Choroid plexus epithelial cell (primary cell): ENCODE measurements at regions not wholly inside any gene's neighbourhood (a gene's known extent, or its start where the extent isn't known, plus 50 kb on each side); places are given as distances from the start of the nearest gene placed in this dataset.

ENCODE experiments used
- DNase-seq: peaks from one replicate; pipeline ENCODE4 v3.0.0-alpha.2; 2010; ENCODE audit warnings: low read depth
- H3K4me3 ChIP-seq: 2 replicates; pipeline ENCODE4 v1.5.1; 2011; ENCODE audit warnings: low read depth, mild to moderate bottlenecking, control low read depth, low read length, moderate library complexity
- CTCF ChIP-seq: conservative IDR thresholded peaks from 2 replicates; pipeline ENCODE4 v1.5.1; 2011; ENCODE audit warnings: low read depth, mild to moderate bottlenecking, control low read depth, inconsistent platforms, low read length, moderate library complexity

DNA sequence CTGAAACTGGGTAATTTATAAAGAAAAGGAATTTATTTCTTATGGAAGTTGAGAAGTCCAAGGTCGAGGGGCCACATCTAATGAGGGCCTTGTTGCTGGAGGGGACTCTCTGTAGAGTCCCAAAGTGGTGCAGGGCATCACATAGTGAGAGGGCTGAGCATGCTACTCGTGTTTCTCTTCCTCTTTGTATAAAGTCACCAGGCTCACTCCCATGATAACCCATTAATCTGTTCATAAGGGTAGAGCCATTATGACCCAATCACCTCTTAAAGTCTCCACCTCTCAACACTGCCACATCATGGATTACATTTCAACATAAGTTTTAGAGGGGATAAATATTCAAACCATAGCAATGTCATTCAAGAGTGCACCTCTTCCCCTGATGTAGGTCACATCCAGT lies 79.1 kb upstream of the ATP2B1 start:
- no peak for TF ChIP-seq CTCF
- no peak overlapping the region for H3K4me3 ChIP-seq
- no peak for DNase-seq

DNA sequence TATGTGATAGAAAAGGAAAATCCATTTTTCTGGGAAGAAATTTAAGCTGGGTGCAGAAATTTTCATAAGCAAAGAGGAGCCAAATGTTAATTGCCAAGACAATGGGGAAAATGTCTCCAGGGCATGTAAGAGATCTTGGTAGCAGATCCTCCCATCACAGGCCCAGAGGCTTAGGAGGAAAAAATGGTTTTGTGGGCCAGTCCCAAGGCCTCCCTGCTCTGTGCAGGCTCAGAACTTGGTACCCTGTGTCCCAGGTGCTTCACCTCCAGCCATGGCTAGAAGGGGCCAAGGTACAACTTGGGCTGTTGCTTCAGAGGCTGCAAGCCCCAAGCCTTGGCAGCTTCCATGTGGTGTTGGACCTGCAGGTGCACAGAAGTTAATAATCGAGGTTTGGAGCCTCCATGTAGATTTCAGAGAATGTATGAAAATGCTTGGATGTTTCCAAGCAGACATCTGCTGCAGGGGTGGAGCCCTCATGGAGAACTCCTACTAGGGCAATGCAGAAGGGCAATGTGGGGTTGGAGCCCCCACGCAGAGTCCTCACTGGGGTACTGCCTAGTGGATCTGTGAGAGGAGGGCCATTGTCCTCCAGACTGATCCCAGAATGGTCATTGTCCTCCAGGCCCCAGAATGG lies 77.7 kb upstream of the ATP2B1 start:
- no peak for DNase-seq
- no peak for TF ChIP-seq CTCF
- no peak overlapping the region for H3K4me3 ChIP-seq

GRCh38 chr12:89783359-89784060 lies 74.9 kb upstream of the ATP2B1 start:
- TF ChIP-seq CTCF = no peak
- peak; percentile 47 for DNase-seq
- H3K4me3 ChIP-seq = no peak overlapping the region

- TF ChIP-seq CTCF = no peak
- DNase-seq = no peak
- no peak overlapping the region for H3K4me3 ChIP-seq
Observed at GRCh38 chr12:89782807-89783206, 74.2 kb upstream of the ATP2B1 start.

DNA sequence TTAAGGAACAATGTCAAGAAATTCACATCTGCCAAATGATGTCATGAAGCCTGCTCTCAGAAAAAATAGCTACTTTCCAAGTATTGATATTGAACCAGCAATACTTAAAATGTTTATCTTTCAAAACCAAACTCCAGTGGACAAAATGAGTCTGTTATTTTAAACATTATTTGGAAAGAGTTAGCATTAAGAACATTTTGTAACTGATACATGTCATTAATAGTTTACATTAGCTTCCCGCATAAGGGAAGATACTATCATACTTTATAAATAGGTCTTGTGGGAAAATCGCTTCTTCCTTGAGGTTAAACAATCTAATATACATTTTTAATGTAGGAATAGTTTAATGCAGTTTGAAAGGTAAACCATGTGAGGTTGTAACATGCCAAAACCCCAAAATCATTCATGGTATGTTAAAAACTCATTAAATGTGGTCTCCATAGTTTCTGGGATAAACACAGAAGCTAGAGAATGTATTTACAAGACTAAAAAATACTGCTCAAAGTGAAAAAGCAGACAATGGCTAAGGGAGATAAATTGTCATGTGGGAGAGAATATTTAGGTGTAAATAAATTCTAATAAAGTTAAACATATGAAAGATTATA lies 73.4 kb upstream of the ATP2B1 start:
- peak; percentile 19 for DNase-seq
- no peak for TF ChIP-seq CTCF

GRCh38 chr12:89781156-89781555 lies 72.5 kb upstream of the ATP2B1 start:
- H3K4me3 ChIP-seq = no peak overlapping the region
- no peak for DNase-seq
- TF ChIP-seq CTCF = no peak

More for the DNA sequence above, 73.4 kb upstream of the ATP2B1 start:
- H3K4me3 ChIP-seq = no peak overlapping the region
